C1 segment of cervical spinal cord (tissue), 14 donors: ENCODE measurements at regions not wholly inside any gene's neighbourhood (a gene's known extent, or its start where the extent isn't known, plus 50 kb on each side); places are given as distances from the start of the nearest gene placed in this dataset.
"Not testable (repeated sequence)": the region's sequence is repeated elsewhere in the genome, so short reads cannot be mapped to it uniquely, and the experiment has no call there.

ENCODE experiments used
- DNase-seq, 14 donors: peaks; one replicate each; lab custom pipeline; 2025; lab: John Stamatoyannopoulos, UW

GRCh38 chr13:64248371-64249065 lies 2832.9 kb upstream of the PCDH20 start:
- DNase-seq: no peak

DNA sequence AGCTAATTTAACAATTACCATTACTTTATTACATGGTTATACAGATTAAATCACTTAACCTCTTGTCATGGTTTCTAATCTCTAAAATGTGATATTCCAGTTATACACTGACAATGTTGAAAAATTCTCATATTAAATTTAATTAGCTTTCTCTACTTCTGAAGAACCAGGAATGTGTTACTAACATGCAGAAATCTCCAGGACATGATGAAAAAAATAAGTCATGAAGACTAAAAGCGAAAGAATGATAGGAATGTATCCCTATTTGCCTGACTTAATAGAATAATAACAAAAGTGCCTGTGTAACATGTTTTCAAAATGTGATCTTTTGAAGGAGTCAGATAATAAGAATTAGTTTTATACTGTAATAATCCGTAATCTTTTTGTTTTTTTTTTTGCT lies 2823.7 kb upstream of the PCDH20 start:
- DNase-seq: no peak

DNA sequence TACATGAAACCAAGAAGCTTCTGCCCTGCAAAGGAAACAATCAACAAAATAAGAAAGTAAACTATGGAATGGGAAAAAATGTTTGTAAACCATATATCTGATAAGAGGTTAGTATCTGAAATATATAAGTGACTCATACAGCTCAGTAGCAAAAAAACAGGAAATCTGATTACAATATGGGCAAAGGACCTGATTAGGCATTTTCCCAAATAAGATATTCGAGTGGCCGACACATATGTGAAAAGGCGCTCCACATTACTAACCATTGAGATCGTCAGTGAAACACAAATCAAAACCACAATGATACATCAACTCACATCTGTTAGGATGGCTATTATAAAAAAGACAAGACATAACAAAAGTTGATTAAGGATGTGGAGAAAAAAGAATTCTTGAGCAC lies 2818.6 kb upstream of the PCDH20 start:
- no peak for DNase-seq

- no peak for DNase-seq
Observed at GRCh38 chr13:64223016-64223415, 2807.4 kb upstream of the PCDH20 start.

DNA sequence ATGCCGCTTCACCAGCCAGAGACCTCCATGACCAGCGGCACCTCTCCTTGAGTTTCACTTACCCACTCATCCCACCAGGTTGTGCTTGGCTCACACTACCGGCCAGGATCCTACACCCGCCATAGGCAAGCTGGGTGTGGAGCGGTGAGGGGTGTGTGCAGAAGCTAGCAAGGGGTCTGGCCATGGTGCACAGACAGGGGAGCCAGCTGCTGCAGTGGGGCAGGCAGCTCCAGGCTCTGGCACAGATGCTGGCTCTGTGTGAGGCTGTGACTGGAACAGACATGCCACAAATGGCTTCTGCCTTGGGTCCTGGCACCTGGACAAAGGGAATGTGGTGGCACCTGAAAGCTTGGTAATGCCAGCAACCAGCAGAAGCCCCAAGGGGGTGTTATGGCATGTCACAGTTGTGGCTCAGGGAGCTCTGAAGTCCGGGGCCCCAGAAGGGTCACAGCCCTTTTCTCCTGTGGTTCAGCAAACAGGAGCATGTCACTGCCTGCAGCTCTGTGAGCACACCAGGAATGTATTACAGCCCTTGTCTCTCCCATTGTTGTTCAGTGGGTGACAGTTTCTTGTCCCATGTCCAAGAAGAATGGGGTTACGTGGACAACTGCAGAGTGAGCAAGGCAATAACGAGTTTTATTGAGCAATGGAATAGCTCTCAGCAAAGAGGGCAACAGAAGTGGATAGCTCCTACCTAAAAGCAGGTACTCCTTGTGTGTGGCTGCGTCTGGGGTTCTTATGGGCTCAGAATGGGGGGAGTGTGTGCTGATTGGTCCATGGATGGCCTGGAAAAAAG lies 2791.0 kb upstream of the PCDH20 start:
- no peak for DNase-seq

DNA sequence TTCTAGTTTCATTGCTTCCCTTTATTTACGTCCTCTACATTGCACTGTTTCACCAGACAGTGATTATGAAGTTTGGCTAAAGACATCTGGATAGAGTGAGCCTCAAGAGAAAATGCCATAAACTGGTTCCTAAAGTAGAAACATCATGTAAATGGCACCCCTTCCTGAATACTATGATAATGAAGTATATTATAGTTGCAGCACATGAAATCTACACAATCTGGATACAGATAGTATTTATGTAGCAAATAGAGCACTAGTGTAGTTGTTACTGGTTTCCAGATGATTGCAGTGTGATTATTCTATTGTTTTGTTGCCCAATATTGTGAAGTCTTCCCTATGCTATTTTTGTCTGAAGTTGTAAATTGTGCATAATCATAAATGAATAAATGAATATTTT lies 2786.9 kb upstream of the PCDH20 start:
- DNase-seq: no peak

DNA sequence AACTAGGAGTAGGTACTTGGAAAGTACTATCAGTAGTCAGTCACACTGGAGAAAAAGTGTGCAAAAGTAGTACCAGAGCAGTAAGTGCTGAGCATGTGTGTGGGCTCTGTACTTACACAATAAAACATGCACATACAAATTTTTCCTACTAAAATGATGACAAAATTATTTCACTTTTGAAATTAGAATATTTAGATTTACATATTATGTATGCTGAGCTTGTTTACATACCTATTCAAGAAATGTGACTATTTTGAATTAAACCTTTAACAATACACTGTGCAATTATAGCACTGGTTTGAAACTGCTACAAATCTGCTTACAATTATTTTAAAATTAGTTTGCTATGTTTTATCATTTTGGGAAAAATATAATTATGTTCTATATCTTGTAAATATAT lies 2781.6 kb upstream of the PCDH20 start:
- DNase-seq: no peak

GRCh38 chr13:64186503-64187250 lies 2771.0 kb upstream of the PCDH20 start:
- no peak for DNase-seq

DNA sequence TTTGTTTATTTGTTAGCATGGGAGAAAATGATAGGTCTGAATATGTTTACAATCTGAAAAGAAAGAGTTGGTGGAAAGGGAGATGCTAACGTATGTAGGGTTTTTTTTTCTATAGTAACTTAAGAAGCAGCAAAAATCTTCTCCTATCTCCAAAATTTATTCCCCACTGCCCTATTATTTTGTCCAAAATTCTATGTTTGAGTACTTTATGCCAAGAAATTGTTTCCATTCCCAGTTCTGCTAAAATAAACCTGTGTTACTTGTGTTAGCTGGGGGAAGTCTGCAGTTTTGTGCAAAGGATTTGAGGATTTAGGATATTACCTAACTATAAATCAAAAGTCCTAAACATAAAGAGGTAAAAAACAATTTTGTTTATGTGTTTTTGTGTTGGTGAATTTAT lies 2770.4 kb upstream of the PCDH20 start:
- DNase-seq: no peak

- no peak for DNase-seq
Observed at GRCh38 chr13:64180756-64181155, 2765.1 kb upstream of the PCDH20 start.

DNA sequence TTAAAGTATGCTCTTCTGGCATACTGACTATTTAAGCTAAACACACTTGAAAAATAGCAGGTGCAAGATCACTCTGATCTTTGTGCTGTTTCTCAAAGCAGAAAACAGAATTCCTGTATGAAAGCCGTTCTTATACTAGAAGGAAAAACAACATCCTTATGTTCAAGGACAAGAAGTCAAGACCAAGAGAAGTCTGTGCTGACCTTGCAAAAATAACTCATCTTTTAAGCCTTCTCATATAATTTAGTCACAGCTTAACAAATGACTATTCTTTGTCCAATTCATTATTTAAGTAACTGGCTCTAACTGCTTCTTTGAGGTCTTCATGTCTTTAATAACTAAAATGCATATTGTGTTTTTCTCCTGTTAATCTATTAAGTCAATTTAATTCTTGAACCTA lies 2750.2 kb upstream of the PCDH20 start:
- DNase-seq: no peak

DNA sequence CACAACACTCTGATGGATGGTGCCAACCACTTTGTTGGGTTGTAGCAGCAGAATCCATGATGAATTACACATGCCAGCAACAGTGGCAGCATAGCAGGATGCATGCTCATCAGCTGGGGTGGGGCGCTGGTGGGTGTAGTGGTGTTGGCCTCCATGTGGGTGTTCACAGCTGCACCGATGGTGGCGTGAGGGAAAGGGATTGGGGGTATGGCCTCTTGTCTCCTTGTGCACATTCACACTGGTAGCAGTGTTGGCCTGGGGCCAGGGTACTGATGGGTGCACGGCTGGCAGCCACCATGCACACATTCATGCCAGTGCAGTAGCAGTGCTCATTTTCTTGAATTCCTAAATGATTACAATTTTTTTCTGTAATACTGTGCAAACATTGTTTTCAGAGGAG lies 2748.8 kb upstream of the PCDH20 start:
- DNase-seq: no peak

- no peak for DNase-seq
Observed at GRCh38 chr13:64160479-64160878, 2744.8 kb upstream of the PCDH20 start.

DNA sequence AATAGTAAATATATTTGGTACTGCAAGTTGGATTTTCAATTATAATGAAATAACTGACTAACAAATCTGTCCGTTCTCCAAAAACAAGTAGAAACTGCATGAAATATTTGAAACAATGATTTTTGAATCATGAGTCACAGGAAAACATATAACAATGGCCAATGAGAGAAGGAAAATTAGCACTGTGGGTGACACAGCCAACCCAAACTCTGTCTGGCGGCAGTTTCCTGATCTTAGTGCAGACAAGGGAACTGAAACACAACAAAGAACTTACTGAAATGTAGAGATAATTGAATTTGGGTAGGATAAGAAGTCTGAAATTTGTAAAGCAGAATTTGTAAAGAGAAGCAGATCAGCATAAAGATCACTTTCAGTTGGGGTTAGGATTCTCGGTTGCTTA lies 2743.3 kb upstream of the PCDH20 start:
- DNase-seq: no peak

DNA sequence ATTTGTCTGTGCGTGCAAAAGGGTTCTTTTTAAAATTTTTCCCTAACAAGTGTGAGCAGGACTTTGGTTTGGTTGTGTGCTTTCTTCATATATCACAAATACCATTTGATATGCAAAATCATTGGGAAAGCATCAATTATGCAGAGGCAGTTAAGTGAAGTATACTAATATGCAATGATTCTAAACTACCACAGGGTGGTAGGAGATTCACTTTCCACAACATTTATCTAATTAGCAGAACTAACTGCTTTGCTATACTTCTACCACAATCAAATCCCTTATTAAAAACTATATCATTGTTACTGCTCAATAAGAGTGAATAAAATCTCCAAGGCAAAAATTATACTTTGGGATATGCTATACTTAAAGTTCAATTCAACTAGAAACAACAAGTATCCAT lies 2738.9 kb upstream of the PCDH20 start:
- DNase-seq: no peak

DNA sequence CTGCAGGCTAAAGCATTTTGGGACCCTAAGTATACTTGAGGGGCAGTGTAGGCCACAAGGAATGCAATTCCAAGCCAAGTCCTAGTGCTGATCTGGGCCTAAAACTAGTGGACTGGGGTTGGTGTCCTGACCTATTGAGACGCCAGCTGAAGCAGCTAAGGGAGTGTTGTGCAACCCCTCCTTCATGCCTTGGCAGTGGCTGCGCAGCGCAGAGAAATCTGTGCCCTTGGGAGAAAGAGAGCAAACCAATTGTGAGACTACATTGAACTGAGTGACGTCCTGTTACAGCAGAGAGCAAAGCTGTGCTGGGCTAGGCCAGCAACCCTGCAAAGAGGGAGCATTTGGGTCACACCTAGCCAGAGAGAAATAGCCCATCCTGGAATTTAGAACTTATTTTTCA lies 2715.0 kb upstream of the PCDH20 start:
- no peak for DNase-seq

GRCh38 chr13:64130171-64130570 lies 2714.5 kb upstream of the PCDH20 start:
- DNase-seq: no peak

GRCh38 chr13:64127856-64128255 lies 2712.2 kb upstream of the PCDH20 start:
- no peak for DNase-seq

DNA sequence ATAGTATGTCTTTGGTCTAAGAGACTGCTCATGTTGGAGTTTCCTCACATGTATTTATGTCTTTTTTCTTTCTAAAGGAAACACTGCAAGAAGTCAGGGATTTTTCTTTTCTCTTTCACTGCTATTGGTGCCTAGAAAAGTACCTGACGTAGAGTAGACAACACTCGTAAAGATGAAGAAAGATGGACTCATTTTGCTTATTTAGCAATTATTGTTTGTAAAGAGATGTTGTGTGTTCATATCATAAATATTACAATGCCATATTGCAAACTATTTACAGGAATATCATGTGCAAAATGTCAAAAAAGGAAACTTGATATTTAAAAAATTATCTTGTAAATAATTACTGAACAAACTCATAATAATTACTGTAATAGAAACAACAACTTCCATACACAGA lies 2711.5 kb upstream of the PCDH20 start:
- DNase-seq: no peak

- DNase-seq: not testable (repeated sequence)
Observed at GRCh38 chr13:64121023-64121709, 2705.5 kb upstream of the PCDH20 start.

GRCh38 chr13:64099994-64100393 lies 2684.3 kb upstream of the PCDH20 start:
- no peak for DNase-seq

GRCh38 chr13:64090311-64090710 lies 2674.7 kb upstream of the PCDH20 start:
- DNase-seq: no peak
